H4 (cell line): ENCODE measurements at regions not wholly inside any gene's neighbourhood (a gene's known extent, or its start where the extent isn't known, plus 50 kb on each side); places are given as distances from the start of the nearest gene placed in this dataset.
"Not testable (repeated sequence)": the region's sequence is repeated elsewhere in the genome, so short reads cannot be mapped to it uniquely, and the experiment has no call there.

Source experiments
- DNase-seq: peaks from one replicate; pipeline ENCODE4 v3.0.0-alpha.2; 2015; ENCODE audit warnings: low spot score

DNA sequence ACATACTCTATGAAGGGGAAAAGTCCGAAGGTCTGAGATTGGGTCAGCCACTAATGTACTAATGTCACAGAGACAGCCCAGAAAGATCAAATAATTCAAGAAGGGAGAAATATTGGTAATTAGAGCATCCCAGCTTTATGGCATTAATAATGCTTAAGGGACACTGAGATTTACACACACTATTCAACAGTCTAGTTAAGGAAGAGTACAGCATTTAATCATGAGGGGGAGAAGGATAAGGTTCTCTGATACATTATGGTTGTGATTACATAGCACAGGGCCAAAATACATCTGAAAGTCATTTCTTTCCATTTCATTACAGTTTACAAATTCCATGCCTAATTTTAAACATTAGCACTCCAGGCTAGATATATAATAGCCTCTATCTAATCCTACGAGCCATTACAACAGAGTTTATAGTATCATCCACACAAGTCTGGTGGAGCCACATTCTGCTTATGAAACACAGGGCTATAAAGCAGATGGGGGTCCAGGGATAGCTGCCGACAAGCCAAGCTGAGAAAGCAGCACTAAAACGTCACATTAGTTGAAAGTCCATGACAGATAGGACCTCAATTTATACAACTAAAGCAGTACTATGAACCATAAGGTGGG is 108.0 kb upstream of the GRIA3 start:
- no peak for DNase-seq

GRCh38 chrX:123077631-123078030 is 106.4 kb upstream of the GRIA3 start:
- DNase-seq = peak; percentile 34

DNA sequence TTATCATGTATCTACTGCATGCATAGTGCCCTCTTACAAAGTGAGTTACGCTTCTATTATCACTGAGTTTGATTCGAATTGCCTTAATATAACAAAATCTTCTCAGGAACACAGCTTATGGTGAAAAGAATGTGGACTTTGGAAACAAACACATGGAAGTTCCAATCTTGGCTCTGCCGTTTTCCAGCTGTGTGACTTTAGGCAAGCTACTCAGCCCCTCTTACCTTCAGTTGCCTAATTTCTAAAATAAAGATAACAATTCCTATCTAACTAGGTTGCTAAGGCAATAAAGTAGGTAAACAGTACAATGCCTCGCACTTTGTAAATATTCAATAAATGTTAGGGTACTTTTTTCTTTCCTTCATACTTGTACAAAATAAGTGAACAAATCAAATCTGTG is 104.0 kb upstream of the GRIA3 start:
- no peak for DNase-seq

DNA sequence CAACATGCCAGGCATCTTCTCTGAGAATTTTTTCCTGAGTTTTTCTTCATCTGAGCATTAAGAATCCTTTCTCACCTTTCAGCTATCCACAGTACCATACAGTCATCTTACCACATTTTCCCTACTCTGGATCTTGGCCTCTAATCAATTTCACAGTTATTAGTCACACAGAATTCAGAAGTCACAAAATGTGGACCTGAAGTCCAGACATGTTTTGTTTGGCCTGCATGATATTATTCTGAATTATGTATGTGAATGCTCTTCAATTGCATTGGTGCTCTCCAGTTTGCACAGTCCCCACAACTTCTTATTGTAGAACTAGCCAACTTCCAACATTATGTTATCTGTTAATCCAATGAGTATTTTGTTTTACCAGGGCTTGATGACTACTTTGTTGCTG is 102.3 kb upstream of the GRIA3 start:
- no peak for DNase-seq

- no peak for DNase-seq
Measured at GRCh38 chrX:123083924-123084323, 100.2 kb upstream of the GRIA3 start.

DNA sequence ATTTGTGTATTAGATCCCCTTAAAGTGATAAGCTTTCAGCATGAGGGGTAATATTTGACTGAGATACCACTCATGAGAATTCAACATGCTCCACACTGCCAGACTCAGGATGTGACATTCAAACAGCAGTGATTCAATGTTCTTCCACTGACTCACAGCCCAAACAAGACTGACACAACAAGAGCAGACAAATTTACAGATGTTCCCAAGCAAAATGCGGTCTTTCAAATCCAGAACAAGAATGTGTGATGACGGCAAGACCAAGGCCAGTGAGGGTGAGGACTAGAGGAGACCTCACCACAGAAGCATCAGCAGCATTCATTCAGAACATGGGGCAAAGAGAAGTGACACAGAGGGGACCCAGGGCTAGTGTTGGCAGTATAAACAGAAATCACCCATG is 99.3 kb upstream of the GRIA3 start:
- DNase-seq = no peak

DNA sequence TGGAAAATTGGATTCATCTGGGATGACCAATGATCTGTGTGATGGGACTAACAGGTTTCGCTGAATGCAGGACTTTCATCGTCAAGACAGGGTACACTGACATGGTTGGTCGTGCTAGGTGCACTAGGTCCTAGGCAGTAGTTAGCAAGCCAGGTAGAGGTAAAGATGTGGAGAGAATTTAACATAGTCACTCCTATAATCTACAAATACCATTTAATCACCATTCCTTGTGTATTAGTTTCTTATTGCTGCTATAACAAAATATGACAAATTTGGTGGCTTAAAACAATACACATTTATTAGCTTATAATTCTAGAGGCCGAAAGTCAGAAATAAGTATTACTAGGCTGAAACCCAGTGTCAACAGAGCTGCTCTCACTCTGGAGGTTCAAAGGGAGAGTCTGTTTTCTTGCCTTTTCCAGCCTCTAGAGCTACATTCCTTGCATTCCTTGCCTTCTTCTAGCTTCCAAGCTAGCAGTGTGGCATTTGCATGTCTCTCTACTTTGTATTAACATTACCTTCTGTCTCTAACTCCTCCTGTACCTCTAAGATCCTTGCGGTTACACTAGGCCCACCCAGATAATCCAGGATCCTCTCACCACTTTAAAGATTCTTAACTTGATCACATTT is 98.7 kb upstream of the GRIA3 start:
- DNase-seq = no peak

DNA sequence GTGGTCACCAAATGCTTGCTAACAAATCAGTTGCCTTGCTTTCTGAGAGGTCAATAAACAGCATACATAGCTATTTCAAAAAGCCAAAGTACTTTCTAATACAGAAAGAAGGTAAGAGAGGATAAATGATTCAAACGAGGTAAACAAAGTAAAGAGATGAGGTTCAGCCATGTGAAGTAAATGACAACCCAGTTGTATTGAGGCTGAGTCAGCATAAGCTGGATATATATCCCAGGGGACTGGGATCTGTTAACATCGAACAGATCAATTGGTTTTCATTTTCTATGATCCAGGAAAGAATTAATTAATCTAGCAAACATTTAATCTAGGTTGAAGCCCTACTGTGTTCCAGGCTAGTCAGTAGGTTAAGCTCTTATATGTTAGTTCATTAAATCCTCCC is 97.3 kb upstream of the GRIA3 start:
- no peak for DNase-seq

DNA sequence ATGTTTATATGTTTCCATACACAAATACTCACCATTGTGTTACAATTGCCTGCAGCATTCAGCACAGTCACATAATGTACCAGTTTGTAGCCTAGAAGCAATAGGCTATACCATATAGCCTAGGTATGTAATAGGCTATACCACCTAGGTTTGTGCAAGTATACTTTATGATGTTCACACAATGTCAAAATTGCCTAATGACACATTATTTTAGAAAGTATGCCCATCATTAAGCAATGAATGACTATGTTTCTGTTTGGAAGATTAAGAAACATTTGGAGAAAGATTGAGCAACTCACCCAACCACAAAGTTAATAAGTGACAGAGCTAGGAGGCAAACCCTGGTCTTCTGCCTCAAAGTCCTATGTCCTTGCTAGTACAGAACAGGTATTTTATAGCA is 96.8 kb upstream of the GRIA3 start:
- no peak for DNase-seq

- no peak for DNase-seq
Measured at GRCh38 chrX:123088331-123088730, 95.7 kb upstream of the GRIA3 start.

GRCh38 chrX:123088930-123089329 is 95.1 kb upstream of the GRIA3 start:
- DNase-seq = no peak

DNA sequence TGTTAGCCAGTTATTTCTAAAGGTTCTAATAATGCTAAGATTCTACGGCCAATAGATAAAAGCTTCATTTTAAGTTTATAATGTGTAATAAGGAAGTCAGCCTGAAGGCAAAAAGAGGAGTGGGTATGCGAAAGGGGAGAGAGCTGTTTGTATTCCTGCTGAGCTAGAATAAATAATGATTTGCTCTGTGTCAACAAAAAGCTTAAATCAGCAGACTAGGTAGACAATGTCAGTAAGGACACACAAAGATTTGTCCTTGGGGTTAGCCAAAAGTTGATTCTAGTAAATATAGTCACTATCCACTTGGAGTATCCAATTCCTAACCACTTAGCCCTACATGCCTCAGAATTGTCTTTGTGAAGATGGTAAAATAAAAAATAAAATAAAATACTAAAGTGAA is 90.3 kb upstream of the GRIA3 start:
- DNase-seq = no peak

DNA sequence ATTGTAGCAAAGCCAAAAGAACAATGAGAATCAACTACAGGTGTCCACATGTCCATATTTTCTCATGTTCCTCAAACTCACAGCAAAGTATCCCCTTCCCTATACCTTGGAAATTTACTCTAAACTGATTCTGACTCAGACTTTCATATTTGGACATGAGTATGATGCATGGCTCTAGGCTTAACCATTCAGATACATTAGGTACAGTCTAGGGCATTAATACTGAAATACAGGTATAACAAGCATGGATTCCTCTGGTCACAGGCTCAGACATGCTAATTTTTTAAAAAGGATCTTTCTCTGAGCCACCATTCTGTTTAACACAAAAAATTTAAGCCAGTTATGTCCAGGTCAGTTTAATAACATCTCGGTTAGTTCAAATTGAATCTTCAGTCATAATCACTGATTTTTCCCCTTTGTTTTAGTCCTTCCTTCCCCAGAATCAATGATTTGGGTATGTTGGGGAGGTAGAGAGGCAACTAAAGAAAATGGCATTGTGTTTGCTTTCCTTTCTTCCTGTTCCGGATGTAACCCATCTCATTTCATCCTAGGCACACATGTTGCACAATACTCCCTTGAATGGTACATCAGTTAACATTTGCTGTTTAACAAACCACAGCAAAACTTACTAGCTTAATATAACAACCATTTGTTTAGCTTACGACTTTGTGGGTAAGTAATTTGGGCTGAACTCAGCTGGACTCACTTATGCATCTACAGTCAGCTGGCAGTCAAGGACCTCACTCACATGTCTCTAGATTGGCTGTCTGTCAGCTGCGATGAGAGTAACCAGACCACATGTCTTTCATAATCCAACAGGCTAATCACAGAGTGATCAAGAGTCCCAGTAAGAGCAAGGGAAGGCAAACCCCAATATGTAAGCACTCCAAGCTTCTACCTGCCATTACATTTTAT is 75.3 kb upstream of the GRIA3 start:
- DNase-seq = peak; percentile 6

DNA sequence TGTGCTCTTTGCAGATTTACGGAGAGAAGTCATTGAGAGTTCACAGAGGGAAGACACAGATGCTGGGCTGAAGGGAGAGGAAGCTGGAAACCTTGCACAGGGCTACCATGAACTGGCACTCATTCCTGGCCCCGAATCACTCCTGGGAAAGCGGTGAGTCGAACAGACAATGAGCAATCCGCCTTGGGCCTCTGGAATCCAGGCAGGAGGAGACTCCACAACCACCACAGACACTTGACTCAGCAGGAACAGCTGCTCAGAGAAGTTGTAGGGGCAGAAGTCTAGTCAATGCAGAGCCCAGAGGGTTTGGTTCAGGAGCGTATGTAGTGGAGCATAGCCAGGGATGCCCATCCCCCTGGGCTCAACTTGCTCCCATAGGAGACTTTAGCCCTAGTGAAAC is 62.8 kb upstream of the GRIA3 start:
- no peak for DNase-seq

- DNase-seq = not testable (repeated sequence)
Measured at GRCh38 chrX:123129805-123130204, 54.3 kb upstream of the GRIA3 start.
